ENCODE measurements at regions not wholly inside any gene's neighbourhood (a gene's known extent, or its start where the extent isn't known, plus 50 kb on each side); places are given as distances from the start of the nearest gene placed in this dataset.

DNA sequence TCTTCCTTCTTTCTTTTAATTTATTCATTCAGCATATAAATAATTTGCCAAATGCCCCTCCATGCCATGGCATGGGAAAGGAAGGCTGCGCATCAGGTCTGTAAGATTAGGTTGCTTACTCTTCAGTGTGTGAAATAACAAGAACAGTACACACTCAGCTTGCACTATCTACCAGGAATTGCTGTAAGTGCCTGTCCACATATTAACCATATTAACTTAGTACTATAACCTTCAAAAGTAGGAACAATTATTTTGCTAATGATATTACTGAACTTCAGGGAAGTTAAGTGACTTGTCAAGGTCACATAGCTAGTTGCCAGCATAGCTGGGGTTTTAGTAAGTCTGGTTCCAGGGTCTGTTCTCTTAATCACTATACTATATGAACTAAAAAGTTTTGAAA, 89.2 kb upstream of the PMFBP1 start:
- TF ChIP-seq POLR2AphosphoS5 (IDR thresholded peaks at IDR 0.05; ENCODE audit: low read depth, low read length) (no peak), POLR2A (IDR thresholded peaks at IDR 0.05; ENCODE audit: borderline replicate concordance, extremely low read depth, insufficient read depth, insufficient read length) (no peak), CBX3 (IDR thresholded peaks at IDR 0.05; ENCODE audit: low read depth) (no peak), ATF3 (IDR thresholded peaks at IDR 0.05) (no peak)
- TF ChIP-seq, protein P1, sequence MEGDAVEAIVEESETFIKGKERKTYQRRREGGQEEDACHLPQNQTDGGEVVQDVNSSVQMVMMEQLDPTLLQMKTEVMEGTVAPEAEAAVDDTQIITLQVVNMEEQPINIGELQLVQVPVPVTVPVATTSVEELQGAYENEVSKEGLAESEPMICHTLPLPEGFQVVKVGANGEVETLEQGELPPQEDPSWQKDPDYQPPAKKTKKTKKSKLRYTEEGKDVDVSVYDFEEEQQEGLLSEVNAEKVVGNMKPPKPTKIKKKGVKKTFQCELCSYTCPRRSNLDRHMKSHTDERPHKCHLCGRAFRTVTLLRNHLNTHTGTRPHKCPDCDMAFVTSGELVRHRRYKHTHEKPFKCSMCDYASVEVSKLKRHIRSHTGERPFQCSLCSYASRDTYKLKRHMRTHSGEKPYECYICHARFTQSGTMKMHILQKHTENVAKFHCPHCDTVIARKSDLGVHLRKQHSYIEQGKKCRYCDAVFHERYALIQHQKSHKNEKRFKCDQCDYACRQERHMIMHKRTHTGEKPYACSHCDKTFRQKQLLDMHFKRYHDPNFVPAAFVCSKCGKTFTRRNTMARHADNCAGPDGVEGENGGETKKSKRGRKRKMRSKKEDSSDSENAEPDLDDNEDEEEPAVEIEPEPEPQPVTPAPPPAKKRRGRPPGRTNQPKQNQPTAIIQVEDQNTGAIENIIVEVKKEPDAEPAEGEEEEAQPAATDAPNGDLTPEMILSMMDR (IDR thresholded peaks at IDR 0.05 in 2 of 3, conservative IDR thresholded peaks at IDR 0.05 in 1 of 3; ENCODE audit: borderline replicate concordance in 1 of 3, insufficient read depth in 1 of 3, low read depth in 2 of 3, low read length in 2 of 3) = no peak

All from HCT116 (cell line).